Activated T-helper 2 cell treated with anti-CD3 and anti-CD28 coated beads, Interferon-gamma antibody, Interleukin-2, Interleukin-4, amounts not matched to agents 10 μg/mL and 5 μg/mL and 100 μg/mL, durations not matched to agents 14 hours and 24 hours and 36 hours (primary cell): ENCODE measurements at regions not wholly inside any gene's neighbourhood (a gene's known extent, or its start where the extent isn't known, plus 50 kb on each side); places are given as distances from the start of the nearest gene placed in this dataset.
"Not testable (repeated sequence)": the region's sequence is repeated elsewhere in the genome, so short reads cannot be mapped to it uniquely, and the experiment has no call there.

Experiments
- DNase-seq: peaks from one replicate; pipeline ENCODE4 v3.0.0; 2021; ENCODE audit warnings: low spot score
- H3K27ac Mint-ChIP-seq: one replicate; pipeline ENCODE4 v1.8.0; 2021; ENCODE audit warnings: mixed read lengths
- H3K27me3 Mint-ChIP-seq: one replicate; pipeline ENCODE4 v1.8.0; 2021; ENCODE audit warnings: low read depth, mixed read lengths
- H3K36me3 Mint-ChIP-seq: one replicate; pipeline ENCODE4 v1.8.0; 2021; ENCODE audit warnings: low read depth, mixed read lengths
- H3K4me1 Mint-ChIP-seq: one replicate; pipeline ENCODE4 v1.8.0; 2021; ENCODE audit warnings: low read depth, mixed read lengths
- H3K4me3 Mint-ChIP-seq: one replicate; pipeline ENCODE4 v1.8.0; 2021; ENCODE audit warnings: low read depth, mild to moderate bottlenecking, moderate library complexity, mixed read lengths
- H3K9me3 Mint-ChIP-seq: one replicate; pipeline ENCODE4 v1.8.0; 2021; ENCODE audit warnings: mixed read lengths
- intact Hi-C: fragments of 100-400 bp; cut with micrococcal nuclease; formaldehyde crosslinking; loops from one replicate; pipeline ENCODE4 v1.15.1; 2023

DNA sequence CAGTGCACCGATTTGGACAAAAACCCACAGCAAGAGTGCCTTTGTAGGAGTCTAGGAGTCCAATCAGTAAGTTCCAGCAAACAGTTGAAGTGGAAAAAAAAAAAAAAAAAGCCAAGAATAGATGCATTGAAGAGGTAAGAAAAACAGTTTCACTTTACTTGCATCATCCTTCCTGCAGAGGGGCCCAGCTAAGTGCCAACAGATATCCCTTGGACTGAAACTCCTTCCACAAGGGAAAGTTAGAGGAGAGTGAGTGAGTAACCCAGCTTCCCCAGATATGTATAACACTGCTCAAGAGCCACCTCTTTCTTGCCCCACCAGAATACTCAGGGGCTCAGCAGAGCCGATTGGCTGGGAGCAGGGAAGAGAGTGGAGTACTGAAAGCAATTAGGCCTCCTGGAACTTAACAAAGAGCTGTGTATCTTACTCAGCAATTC, 617.7 kb upstream of the SMIM31 start:
- no peaks in the 10 kb centered on the region for H3K4me1 Mint-ChIP-seq
- H3K27me3 Mint-ChIP-seq: no peaks in the 10 kb centered on the region
- no peaks in the 10 kb centered on the region for H3K36me3 Mint-ChIP-seq
- no peak for DNase-seq
- H3K4me3 Mint-ChIP-seq: no peak overlapping the region
- intact Hi-C loops: no loop called here
- no peak overlapping the region for H3K27ac Mint-ChIP-seq
- H3K9me3 Mint-ChIP-seq: peaks cover 6% of the 10 kb centered on the region

- no peak for DNase-seq
- peaks cover 9% of the 10 kb centered on the region for H3K9me3 Mint-ChIP-seq
- intact Hi-C loops: no loop called here
- H3K4me1 Mint-ChIP-seq: no peaks in the 10 kb centered on the region
- H3K36me3 Mint-ChIP-seq: no peaks in the 10 kb centered on the region
- H3K27ac Mint-ChIP-seq: no peak overlapping the region
- H3K4me3 Mint-ChIP-seq: no peak overlapping the region
- H3K27me3 Mint-ChIP-seq: no peaks in the 10 kb centered on the region
These were observed 615.4 kb upstream of the SMIM31 start for GRCh38 chr4:164138521-164138920.

GRCh38 chr4:164139291-164139690, 614.6 kb upstream of the SMIM31 start:
- Mint-ChIP-seq H3K9me3 (peaks cover 12% of the 10 kb centered on the region), H3K27ac (no peak overlapping the region), H3K4me3 (no peak overlapping the region), H3K36me3 (no peaks in the 10 kb centered on the region), H3K27me3 (no peaks in the 10 kb centered on the region), H3K4me1 (no peaks in the 10 kb centered on the region)
- intact Hi-C loops: no loop called here
- no peak for DNase-seq

DNA sequence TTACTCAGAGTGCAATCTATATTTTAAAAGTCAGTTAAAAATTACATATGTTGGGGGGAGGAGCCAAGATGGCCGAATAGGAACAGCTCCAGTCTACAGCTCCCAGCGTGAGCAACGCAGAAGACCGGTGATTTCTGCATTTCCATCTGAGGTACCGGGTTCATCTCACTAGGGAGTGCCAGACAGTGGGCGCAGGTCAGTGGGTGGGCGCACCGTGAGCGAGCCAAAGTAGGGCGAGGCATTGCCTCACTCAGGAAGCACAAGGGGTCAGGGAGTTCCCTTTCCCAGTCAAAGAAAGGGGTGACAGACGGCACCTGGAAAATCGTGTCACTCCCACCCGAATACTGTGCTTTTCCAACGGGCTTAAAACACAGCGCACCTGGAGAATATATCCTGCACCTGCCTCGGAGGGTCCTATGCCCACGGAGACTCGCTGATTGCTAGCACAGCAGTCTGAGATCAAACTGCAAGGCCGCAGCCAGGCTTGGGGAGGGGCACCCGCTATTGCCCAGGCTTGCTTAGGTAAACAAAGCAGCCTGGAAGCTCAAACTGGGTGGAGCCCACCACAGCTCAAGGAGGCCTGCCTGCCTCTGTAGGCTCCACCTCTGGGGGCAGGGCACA, 612.1 kb upstream of the SMIM31 start:
- H3K4me1 Mint-ChIP-seq, DNase-seq, H3K27ac Mint-ChIP-seq, H3K36me3 Mint-ChIP-seq, H3K27me3 Mint-ChIP-seq, intact Hi-C loops, H3K4me3 Mint-ChIP-seq: not testable (repeated sequence)
- peaks cover 12% of the 10 kb centered on the region for H3K9me3 Mint-ChIP-seq

DNA sequence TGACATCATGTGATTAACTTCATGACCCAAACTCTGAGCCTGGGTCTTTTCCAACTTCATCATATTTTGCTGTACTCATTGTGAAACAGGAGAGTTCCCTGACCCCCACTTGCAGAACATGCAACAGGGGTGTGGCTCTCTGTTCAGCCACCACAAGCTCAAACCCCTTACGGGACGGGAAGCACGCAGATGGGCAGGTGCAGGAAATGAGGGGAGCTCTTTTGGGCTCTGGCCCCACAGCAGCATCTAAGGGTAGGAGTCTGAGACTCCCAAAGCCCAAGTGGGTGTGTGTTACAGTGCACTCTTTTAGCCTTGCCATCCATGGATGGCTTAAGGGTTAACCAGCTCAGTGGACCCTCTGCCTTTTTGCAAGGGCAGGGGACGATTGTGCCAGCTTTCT, 599.5 kb upstream of the SMIM31 start:
- Mint-ChIP-seq H3K36me3 (no peaks in the 10 kb centered on the region), H3K27me3 (no peaks in the 10 kb centered on the region), H3K4me3 (no peak overlapping the region), H3K4me1 (no peaks in the 10 kb centered on the region), H3K9me3 (no peaks in the 10 kb centered on the region), H3K27ac (no peak overlapping the region)
- no peak for DNase-seq
- intact Hi-C loops: no loop called here

- no peak overlapping the region for H3K4me3 Mint-ChIP-seq
- no peak for DNase-seq
- no peaks in the 10 kb centered on the region for H3K36me3 Mint-ChIP-seq
- no peaks in the 10 kb centered on the region for H3K9me3 Mint-ChIP-seq
- intact Hi-C loops: no loop called here
- no peak overlapping the region for H3K27ac Mint-ChIP-seq
- no peaks in the 10 kb centered on the region for H3K4me1 Mint-ChIP-seq
- no peaks in the 10 kb centered on the region for H3K27me3 Mint-ChIP-seq
These were observed 584.3 kb upstream of the SMIM31 start for GRCh38 chr4:164169591-164169990.

DNA sequence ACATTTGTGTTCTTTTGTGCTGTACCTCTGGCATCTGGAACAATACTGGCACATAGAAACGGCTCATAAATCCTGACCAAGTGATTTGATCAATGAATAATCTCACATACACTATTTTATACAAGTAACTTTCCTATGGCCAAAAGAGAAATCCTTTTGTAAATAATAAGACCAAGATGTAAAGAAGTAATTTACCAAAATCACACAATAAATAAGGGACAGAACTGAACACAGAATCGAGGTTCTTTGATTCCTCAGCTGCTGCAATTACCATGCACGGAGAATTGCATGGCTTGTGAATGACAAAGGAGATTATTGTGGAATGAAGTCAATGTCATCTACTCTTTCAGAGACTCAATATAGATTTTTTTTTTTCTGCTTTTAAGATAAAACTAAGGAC, 576.8 kb upstream of the SMIM31 start:
- DNase-seq: no peak
- H3K36me3 Mint-ChIP-seq: no peaks in the 10 kb centered on the region
- no peak overlapping the region for H3K4me3 Mint-ChIP-seq
- intact Hi-C loops: no loop called here
- no peaks in the 10 kb centered on the region for H3K27me3 Mint-ChIP-seq
- no peak overlapping the region for H3K27ac Mint-ChIP-seq
- no peaks in the 10 kb centered on the region for H3K9me3 Mint-ChIP-seq
- no peaks in the 10 kb centered on the region for H3K4me1 Mint-ChIP-seq

DNA sequence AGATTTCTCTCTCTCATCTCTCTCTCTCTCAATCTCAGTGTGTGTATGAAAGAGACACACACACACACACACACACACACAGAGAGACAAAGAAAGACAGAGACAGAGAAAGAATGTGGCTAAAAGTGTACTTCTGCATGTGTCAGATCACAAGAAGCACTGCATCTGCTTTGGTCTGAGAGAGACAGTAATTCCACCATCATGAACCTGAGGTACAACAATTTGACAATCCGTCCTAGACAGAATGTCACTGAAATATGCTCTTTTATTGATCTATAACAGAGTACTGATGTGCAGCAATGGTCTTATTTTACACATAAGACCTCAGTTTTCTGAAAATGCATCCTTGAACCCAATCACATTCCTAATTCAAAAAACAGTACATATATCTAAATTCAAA, 576.2 kb upstream of the SMIM31 start:
- Mint-ChIP-seq H3K27ac (no peak overlapping the region), H3K4me1 (no peaks in the 10 kb centered on the region), H3K9me3 (no peaks in the 10 kb centered on the region), H3K4me3 (no peak overlapping the region), H3K36me3 (no peaks in the 10 kb centered on the region), H3K27me3 (no peaks in the 10 kb centered on the region)
- no peak for DNase-seq
- intact Hi-C loops: no loop called here

DNA sequence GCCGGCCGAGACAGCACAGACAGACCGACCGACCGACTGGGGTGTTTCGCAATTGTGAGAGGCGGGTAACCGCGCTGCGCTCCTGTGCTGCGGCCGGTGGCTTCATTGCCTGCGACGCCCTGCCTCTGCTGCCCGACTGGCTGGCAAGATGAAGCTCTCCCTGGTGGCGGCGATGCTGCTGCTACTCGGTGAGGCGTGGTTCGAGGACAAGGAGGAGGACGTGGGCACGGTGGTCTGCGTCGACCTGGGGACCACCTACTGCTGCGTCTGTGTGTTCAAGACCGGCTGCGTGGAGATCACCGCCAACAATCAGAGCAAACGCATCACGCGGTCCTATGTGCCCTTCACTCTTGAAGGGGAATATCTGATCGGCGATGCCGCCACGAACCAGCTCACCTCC, 565.7 kb upstream of the SMIM31 start:
- intact Hi-C loops: no loop called here
- DNase-seq: no peak
- no peak overlapping the region for H3K4me3 Mint-ChIP-seq
- H3K27ac Mint-ChIP-seq: no peak overlapping the region
- no peaks in the 10 kb centered on the region for H3K27me3 Mint-ChIP-seq
- no peaks in the 10 kb centered on the region for H3K9me3 Mint-ChIP-seq
- H3K36me3 Mint-ChIP-seq: no peaks in the 10 kb centered on the region
- no peaks in the 10 kb centered on the region for H3K4me1 Mint-ChIP-seq

DNA sequence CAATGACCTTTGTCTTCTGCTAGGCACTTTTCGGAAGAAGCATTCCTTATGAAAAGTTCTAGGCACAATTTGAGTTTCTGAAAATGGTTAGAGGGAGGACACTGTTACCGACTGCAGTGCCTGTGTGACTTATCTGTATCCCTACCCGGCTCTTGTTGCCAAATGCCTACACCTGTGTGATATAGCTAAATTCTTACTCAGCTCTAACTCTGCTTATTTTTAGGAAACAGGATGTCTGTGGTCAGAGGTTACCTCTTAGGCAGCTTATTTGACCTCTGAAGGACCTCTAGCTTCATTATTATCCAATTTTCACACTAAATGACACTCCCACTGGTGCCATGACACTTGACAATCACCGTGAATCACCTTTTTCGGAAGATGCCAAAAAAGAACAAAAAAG, 561.1 kb upstream of the SMIM31 start:
- intact Hi-C loops: no loop called here
- no peaks in the 10 kb centered on the region for H3K4me1 Mint-ChIP-seq
- no peak for DNase-seq
- no peak overlapping the region for H3K4me3 Mint-ChIP-seq
- H3K36me3 Mint-ChIP-seq: no peaks in the 10 kb centered on the region
- no peaks in the 10 kb centered on the region for H3K27me3 Mint-ChIP-seq
- no peaks in the 10 kb centered on the region for H3K9me3 Mint-ChIP-seq
- no peak overlapping the region for H3K27ac Mint-ChIP-seq

GRCh38 chr4:164193676-164194075, 560.3 kb upstream of the SMIM31 start:
- intact Hi-C loops: no loop called here
- no peak for DNase-seq
- H3K36me3 Mint-ChIP-seq: no peaks in the 10 kb centered on the region
- no peaks in the 10 kb centered on the region for H3K4me1 Mint-ChIP-seq
- no peak overlapping the region for H3K4me3 Mint-ChIP-seq
- no peaks in the 10 kb centered on the region for H3K9me3 Mint-ChIP-seq
- no peaks in the 10 kb centered on the region for H3K27me3 Mint-ChIP-seq
- no peak overlapping the region for H3K27ac Mint-ChIP-seq

GRCh38 chr4:164197556-164197955, 556.4 kb upstream of the SMIM31 start:
- no peak overlapping the region for H3K4me3 Mint-ChIP-seq
- H3K9me3 Mint-ChIP-seq: no peaks in the 10 kb centered on the region
- H3K27ac Mint-ChIP-seq: no peak overlapping the region
- no peaks in the 10 kb centered on the region for H3K4me1 Mint-ChIP-seq
- DNase-seq: no peak
- intact Hi-C loops: no loop called here
- no peaks in the 10 kb centered on the region for H3K36me3 Mint-ChIP-seq
- no peaks in the 10 kb centered on the region for H3K27me3 Mint-ChIP-seq

DNA sequence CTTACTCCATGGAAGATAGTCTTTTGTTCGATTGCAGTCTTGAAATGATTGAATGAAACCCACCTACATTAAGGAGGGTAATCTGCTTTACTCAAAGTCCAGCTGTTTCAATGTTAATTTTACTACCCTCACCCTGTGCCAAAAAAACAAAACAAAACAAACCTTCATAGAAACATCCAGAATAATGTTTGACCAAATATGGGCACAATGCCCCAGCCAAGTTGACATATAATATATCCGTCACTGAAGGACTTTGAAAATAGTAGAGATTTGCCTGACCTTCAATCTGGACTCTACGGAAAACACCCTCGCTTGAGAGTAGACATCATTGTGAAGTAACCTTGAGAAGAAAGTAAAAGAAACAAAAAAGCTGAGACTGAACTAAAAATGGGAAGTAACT, 550.5 kb upstream of the SMIM31 start:
- Mint-ChIP-seq H3K9me3 (no peaks in the 10 kb centered on the region), H3K27ac (no peak overlapping the region), H3K36me3 (no peaks in the 10 kb centered on the region), H3K4me3 (no peak overlapping the region), H3K4me1 (no peaks in the 10 kb centered on the region), H3K27me3 (no peaks in the 10 kb centered on the region)
- no peak for DNase-seq
- intact Hi-C loops: no loop called here

GRCh38 chr4:164204434-164204833, 549.5 kb upstream of the SMIM31 start:
- no peaks in the 10 kb centered on the region for H3K36me3 Mint-ChIP-seq
- H3K4me1 Mint-ChIP-seq: no peaks in the 10 kb centered on the region
- no peaks in the 10 kb centered on the region for H3K9me3 Mint-ChIP-seq
- intact Hi-C loops: no loop called here
- no peak for DNase-seq
- no peak overlapping the region for H3K4me3 Mint-ChIP-seq
- H3K27me3 Mint-ChIP-seq: no peaks in the 10 kb centered on the region
- no peak overlapping the region for H3K27ac Mint-ChIP-seq
